HL-60 (cell line): ENCODE measurements at regions not wholly inside any gene's neighbourhood (a gene's known extent, or its start where the extent isn't known, plus 50 kb on each side); places are given as distances from the start of the nearest gene placed in this dataset.

ENCODE experiments used
- CTCF ChIP-seq: IDR thresholded peaks from one replicate; pipeline ENCODE4 v1.5.1; 2011; ENCODE audit warnings: low read length, control low read depth, inconsistent platforms; ENCODE audit not compliant: insufficient read depth
- GABPA ChIP-seq: IDR thresholded peaks from 2 replicates; pipeline ENCODE4 v1.6.1; 2012; ENCODE audit warnings: low read depth
- POLR2AphosphoS5 ChIP-seq: IDR thresholded peaks from 2 replicates; pipeline ENCODE4 v1.6.1; 2012; ENCODE audit warnings: low read depth
- REST ChIP-seq: IDR thresholded peaks from 2 replicates; pipeline ENCODE4 v1.6.1; 2012; ENCODE audit warnings: low read depth; ENCODE audit not compliant: insufficient replicate concordance

GRCh38 chr3:178308771-178309170 lies 227.5 kb upstream of the KCNMB2 start:
- TF ChIP-seq POLR2AphosphoS5 (no peak), CTCF (no peak), GABPA (no peak), REST (no peak)
